Glutamatergic neuron (in vitro differentiated cells): ENCODE measurements at regions not wholly inside any gene's neighbourhood (a gene's known extent, or its start where the extent isn't known, plus 50 kb on each side); places are given as distances from the start of the nearest gene placed in this dataset.

Experiments
- DNase-seq: peaks from one replicate; pipeline ENCODE4 v3.0.0; 2022
- H3K27ac Mint-ChIP-seq: one replicate; pipeline ENCODE4 v1.8.0; 2020; ENCODE audit warnings: mild to moderate bottlenecking, mixed read lengths, inconsistent platforms; ENCODE audit not compliant: unreplicated experiment
- H3K27me3 Mint-ChIP-seq: one replicate; pipeline ENCODE4 v1.8.0; 2020; ENCODE audit warnings: mild to moderate bottlenecking, moderate library complexity, mixed read lengths, inconsistent platforms; ENCODE audit not compliant: unreplicated experiment
- H3K36me3 Mint-ChIP-seq: one replicate; pipeline ENCODE4 v1.8.0; 2020; ENCODE audit warnings: mild to moderate bottlenecking, mixed read lengths, inconsistent platforms; ENCODE audit not compliant: unreplicated experiment
- H3K4me1 Mint-ChIP-seq: one replicate; pipeline ENCODE4 v1.8.0; 2020; ENCODE audit warnings: mild to moderate bottlenecking, low read depth, mixed read lengths, inconsistent platforms; ENCODE audit not compliant: unreplicated experiment
- H3K4me3 Mint-ChIP-seq: one replicate; pipeline ENCODE4 v1.8.0; 2020; ENCODE audit warnings: mild to moderate bottlenecking, mixed read lengths, inconsistent platforms; ENCODE audit not compliant: unreplicated experiment
- H3K9me3 Mint-ChIP-seq: one replicate; pipeline ENCODE4 v1.8.0; 2020; ENCODE audit warnings: mild to moderate bottlenecking, moderate library complexity, mixed read lengths, inconsistent platforms; ENCODE audit not compliant: unreplicated experiment
- TF ChIP-seq, protein P1 (sequence below): fragments of 200-600 bp; sonication (generic); IDR thresholded peaks from one replicate; pipeline ENCODE4 v1.5.0; 2021; ENCODE audit not compliant: partially characterized antibody, unreplicated experiment

DNA sequence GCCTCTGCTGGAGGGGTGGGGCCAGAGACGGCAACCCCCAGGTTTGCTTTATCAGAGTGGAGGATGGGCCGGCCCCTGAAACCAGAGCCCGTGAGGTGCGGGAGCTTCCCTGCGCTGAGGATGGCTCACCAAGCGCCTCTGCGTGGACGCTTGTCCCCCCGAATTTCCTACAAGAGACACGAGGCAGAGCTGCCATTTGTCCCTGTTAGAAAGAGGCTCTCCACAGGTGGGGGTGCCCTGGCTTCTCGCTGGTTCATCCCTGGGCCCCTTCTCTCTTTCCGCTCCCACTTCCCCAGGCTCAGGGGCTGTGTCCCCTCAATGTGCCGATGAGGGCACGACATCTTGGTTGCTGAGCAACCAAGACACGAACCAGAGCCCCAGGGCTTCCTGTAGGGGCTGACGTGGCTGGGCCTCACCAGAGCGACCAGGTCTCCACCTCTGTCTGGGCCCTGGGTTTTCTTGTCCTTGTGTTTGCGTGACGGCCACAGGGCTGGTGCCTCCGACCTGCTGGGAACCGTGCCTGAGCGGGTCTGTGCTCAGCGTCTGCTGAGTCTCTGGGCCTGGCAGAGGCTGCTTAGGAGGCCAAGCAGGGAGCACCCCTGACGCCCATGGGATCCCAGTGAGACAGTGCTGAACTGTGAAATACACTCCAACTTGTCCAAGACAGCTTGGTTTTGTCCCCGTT lies 119.6 kb upstream of the COL5A1 start:
- no peak overlapping the region for H3K27ac Mint-ChIP-seq
- H3K36me3 Mint-ChIP-seq = peaks cover 8% of the 10 kb centered on the region
- TF ChIP-seq, protein P1, sequence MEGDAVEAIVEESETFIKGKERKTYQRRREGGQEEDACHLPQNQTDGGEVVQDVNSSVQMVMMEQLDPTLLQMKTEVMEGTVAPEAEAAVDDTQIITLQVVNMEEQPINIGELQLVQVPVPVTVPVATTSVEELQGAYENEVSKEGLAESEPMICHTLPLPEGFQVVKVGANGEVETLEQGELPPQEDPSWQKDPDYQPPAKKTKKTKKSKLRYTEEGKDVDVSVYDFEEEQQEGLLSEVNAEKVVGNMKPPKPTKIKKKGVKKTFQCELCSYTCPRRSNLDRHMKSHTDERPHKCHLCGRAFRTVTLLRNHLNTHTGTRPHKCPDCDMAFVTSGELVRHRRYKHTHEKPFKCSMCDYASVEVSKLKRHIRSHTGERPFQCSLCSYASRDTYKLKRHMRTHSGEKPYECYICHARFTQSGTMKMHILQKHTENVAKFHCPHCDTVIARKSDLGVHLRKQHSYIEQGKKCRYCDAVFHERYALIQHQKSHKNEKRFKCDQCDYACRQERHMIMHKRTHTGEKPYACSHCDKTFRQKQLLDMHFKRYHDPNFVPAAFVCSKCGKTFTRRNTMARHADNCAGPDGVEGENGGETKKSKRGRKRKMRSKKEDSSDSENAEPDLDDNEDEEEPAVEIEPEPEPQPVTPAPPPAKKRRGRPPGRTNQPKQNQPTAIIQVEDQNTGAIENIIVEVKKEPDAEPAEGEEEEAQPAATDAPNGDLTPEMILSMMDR = no peak
- no peak for DNase-seq
- H3K9me3 Mint-ChIP-seq = peaks cover 1% of the 10 kb centered on the region
- H3K4me3 Mint-ChIP-seq = no peak overlapping the region
- H3K27me3 Mint-ChIP-seq = no peaks in the 10 kb centered on the region
- no peaks in the 10 kb centered on the region for H3K4me1 Mint-ChIP-seq

DNA sequence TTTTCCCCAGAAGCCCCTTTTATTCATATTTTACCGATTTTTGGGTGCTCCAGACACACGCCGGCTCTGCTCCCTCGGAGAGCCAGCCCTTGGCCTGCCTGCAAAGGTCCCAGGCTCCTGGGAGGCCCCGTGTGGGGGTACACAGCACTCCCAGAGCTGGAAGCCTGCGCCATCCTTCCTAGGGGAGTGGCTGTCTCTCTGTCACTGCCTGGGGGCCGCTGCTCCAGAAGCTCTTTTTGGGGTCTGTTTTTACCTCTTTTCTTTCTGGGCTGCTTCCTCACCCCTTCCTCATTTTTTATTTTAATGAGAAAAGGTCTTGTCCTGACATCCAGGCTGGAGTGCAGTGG lies 119.1 kb upstream of the COL5A1 start:
- Mint-ChIP-seq H3K4me1 (no peaks in the 10 kb centered on the region), H3K9me3 (peaks cover 3% of the 10 kb centered on the region), H3K27me3 (peaks cover 1% of the 10 kb centered on the region), H3K27ac (no peak overlapping the region), H3K4me3 (no peak overlapping the region), H3K36me3 (peaks cover 8% of the 10 kb centered on the region)
- TF ChIP-seq, protein P1 = no peak
- DNase-seq = no peak

GRCh38 chr9:134522976-134523375 lies 118.6 kb upstream of the COL5A1 start:
- Mint-ChIP-seq H3K4me3 (no peak overlapping the region), H3K27ac (no peak overlapping the region), H3K9me3 (peaks cover 5% of the 10 kb centered on the region), H3K36me3 (peaks cover 8% of the 10 kb centered on the region), H3K4me1 (no peaks in the 10 kb centered on the region), H3K27me3 (peaks cover 1% of the 10 kb centered on the region)
- DNase-seq = no peak
- TF ChIP-seq, protein P1 = no peak

GRCh38 chr9:134525070-134525815 lies 116.4 kb upstream of the COL5A1 start:
- DNase-seq = no peak
- Mint-ChIP-seq H3K36me3 (peaks cover 15% of the 10 kb centered on the region), H3K27ac (no peak overlapping the region), H3K27me3 (peaks cover 1% of the 10 kb centered on the region), H3K4me3 (no peak overlapping the region), H3K9me3 (peaks cover 5% of the 10 kb centered on the region), H3K4me1 (no peaks in the 10 kb centered on the region)
- TF ChIP-seq, protein P1 = no peak

DNA sequence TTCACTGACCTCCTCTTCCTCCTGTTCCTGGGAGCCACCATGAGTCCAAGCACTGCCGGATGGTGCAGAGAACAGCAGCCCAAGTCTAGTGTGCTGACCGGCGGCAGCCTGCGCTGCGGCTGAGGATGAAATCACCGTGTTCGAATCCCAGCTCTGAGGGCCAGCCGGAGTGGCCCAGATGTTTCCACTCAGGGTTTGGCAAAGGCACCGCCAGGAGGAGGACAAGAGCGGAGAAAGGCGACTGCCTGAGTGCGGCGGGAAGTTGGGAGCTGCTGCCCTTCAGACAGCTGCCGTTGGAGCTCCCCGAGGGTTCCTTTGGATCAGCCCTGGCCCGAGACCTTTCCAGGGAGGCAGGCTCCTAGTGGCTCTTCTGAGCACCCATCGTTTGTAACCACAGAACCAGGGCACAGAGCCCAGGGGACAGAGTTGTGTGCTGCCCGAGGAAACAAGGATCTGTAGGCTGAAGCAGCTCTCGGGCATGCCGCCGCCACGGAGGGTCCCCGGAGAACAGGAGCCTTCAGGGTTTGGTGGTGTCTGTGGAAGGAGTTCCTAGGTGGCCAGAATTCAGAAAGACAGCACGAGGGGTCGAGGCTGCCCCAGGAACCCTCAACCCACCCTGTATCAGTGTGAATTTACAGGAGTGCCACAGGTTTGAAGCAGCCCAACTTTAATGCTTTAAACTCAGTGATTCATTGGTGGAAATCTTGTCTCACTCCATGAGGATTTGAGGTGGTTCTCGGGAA lies 115.6 kb upstream of the COL5A1 start:
- Mint-ChIP-seq H3K4me3 (no peak overlapping the region), H3K9me3 (peaks cover 9% of the 10 kb centered on the region), H3K27ac (no peak overlapping the region), H3K4me1 (no peaks in the 10 kb centered on the region), H3K36me3 (peaks cover 10% of the 10 kb centered on the region), H3K27me3 (peaks cover 1% of the 10 kb centered on the region)
- no peak for DNase-seq
- TF ChIP-seq, protein P1 = no peak
